Astrocyte (in vitro differentiated cells and primary cell): ENCODE measurements at regions not wholly inside any gene's neighbourhood (a gene's known extent, or its start where the extent isn't known, plus 50 kb on each side); places are given as distances from the start of the nearest gene placed in this dataset.

ENCODE experiments used
- DNase-seq: peaks from one replicate; pipeline ENCODE4 v3.0.0-alpha.2; 2010; ENCODE audit warnings: low read depth
- FAIRE-seq: peaks from 2 replicates; lab custom pipeline; 2011; peaks lifted over from hg19 to GRCh38; lab: Jason Lieb, UNC
- H2AFZ ChIP-seq: 2 replicates; pipeline ENCODE4 v1.6.0; 2012; ENCODE audit warnings: low read depth, low read length, inconsistent platforms
- H3K27ac ChIP-seq: 2 replicates; pipeline ENCODE4 v1.5.1; 2011; ENCODE audit warnings: low read depth, low read length, inconsistent platforms
- H3K27me3 ChIP-seq: 2 replicates; pipeline ENCODE4 v1.6.0; 2011; ENCODE audit warnings: low read length, inconsistent platforms; ENCODE audit not compliant: insufficient read depth
- H3K36me3 ChIP-seq: 2 replicates; pipeline ENCODE4 v1.5.1; 2011; ENCODE audit warnings: low read length, inconsistent platforms; ENCODE audit not compliant: insufficient read depth
- H3K4me1 ChIP-seq: 2 replicates; pipeline ENCODE4 v1.5.1; 2011; ENCODE audit warnings: low read length, inconsistent platforms; ENCODE audit not compliant: insufficient read depth
- H3K4me2 ChIP-seq: 2 replicates; pipeline ENCODE4 v1.6.0; 2012; ENCODE audit warnings: low read length, inconsistent platforms
- H3K4me3 ChIP-seq: 2 replicates; pipeline ENCODE4 v1.5.1; 2011; ENCODE audit warnings: low read depth, mild to moderate bottlenecking, low read length, inconsistent platforms; ENCODE audit not compliant: insufficient read depth
- H3K79me2 ChIP-seq: 2 replicates; pipeline ENCODE4 v1.6.0; 2012; ENCODE audit warnings: mild to moderate bottlenecking, low read length, inconsistent platforms; ENCODE audit not compliant: insufficient read depth
- H3K9ac ChIP-seq: 2 replicates; pipeline ENCODE4 v1.6.0; 2012; ENCODE audit warnings: mild to moderate bottlenecking, low read length, inconsistent platforms
- H3K9me3 ChIP-seq: 2 replicates; pipeline ENCODE4 v1.5.1; 2012; ENCODE audit warnings: low read depth, mild to moderate bottlenecking, low read length, inconsistent platforms; ENCODE audit not compliant: insufficient read depth
- H4K20me1 ChIP-seq: 2 replicates; pipeline ENCODE4 v1.6.0; 2012; ENCODE audit warnings: low read length, inconsistent platforms; ENCODE audit not compliant: insufficient read depth
- H3K27ac Mint-ChIP-seq: one replicate; pipeline ENCODE4 v1.8.0; 2021; ENCODE audit warnings: mild to moderate bottlenecking, mixed read lengths; ENCODE audit not compliant: unreplicated experiment
- H3K27me3 Mint-ChIP-seq: one replicate; pipeline ENCODE4 v1.8.0; 2021; ENCODE audit warnings: low read depth, mixed read lengths; ENCODE audit not compliant: unreplicated experiment
- H3K36me3 Mint-ChIP-seq: one replicate; pipeline ENCODE4 v1.8.0; 2021; ENCODE audit warnings: low read depth, mixed read lengths; ENCODE audit not compliant: unreplicated experiment
- H3K4me1 Mint-ChIP-seq: one replicate; pipeline ENCODE4 v1.8.0; 2021; ENCODE audit warnings: low read depth, mixed read lengths; ENCODE audit not compliant: unreplicated experiment
- H3K4me3 Mint-ChIP-seq: one replicate; pipeline ENCODE4 v1.8.0; 2021; ENCODE audit warnings: mild to moderate bottlenecking, moderate library complexity, mixed read lengths; ENCODE audit not compliant: unreplicated experiment
- H3K9me3 Mint-ChIP-seq: one replicate; pipeline ENCODE4 v1.8.0; 2021; ENCODE audit warnings: mild to moderate bottlenecking, mixed read lengths; ENCODE audit not compliant: unreplicated experiment
- EZH2 ChIP-seq: IDR thresholded peaks from 2 replicates; pipeline ENCODE4 v1.6.1; 2012; ENCODE audit warnings: mild to moderate bottlenecking, low read length, inconsistent platforms; ENCODE audit not compliant: insufficient read depth
- TF ChIP-seq, protein P1 (sequence below): IDR thresholded peaks from 2 replicates; pipeline ENCODE4 v1.5.1; 2011; ENCODE audit warnings: low read depth, mild to moderate bottlenecking, inconsistent platforms, low read length, moderate library complexity; ENCODE audit not compliant: insufficient read depth

DNA sequence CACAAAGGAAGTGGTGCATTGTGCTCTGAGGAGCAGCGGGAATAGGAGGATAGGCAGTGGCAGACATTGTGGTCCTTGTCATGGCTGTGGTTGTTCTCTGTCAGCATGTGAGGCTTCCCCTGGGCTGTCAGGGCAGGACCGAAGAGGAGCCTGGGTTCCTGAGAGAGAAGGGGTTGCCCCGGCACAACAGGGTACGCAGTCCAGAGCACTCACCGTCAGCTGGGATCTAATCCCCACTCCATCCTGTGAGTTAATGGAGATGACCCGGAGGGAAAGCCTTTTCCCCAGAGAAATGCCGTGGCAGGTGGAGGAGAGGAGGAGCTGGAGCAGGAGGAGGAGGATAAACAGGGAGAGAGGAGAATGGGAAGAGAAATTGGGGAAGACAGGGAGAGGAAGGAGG, 396.7 kb upstream of the HS6ST1 start:
- no peak overlapping the region for H3K4me3 Mint-ChIP-seq
- no peaks in the 10 kb centered on the region for H3K79me2 ChIP-seq
- no peaks in the 10 kb centered on the region for H3K9me3 ChIP-seq
- H3K27me3 ChIP-seq, result peaks cover 5% of the 10 kb centered on the region
- no peaks in the 10 kb centered on the region for H3K36me3 ChIP-seq
- H3K9ac ChIP-seq, result no peak overlapping the region
- FAIRE-seq (no peak), DNase-seq (no peak)
- H3K4me1 Mint-ChIP-seq, result no peaks in the 10 kb centered on the region
- no peak overlapping the region for H3K27ac ChIP-seq
- peaks cover 2% of the 10 kb centered on the region for H3K9me3 Mint-ChIP-seq
- H3K27me3 Mint-ChIP-seq, result peaks cover 25% of the 10 kb centered on the region
- no peaks in the 10 kb centered on the region for H3K36me3 Mint-ChIP-seq
- H3K27ac Mint-ChIP-seq, result no peak overlapping the region
- no peak overlapping the region for H3K4me2 ChIP-seq
- TF ChIP-seq EZH2, result no peak
- TF ChIP-seq, protein P1, sequence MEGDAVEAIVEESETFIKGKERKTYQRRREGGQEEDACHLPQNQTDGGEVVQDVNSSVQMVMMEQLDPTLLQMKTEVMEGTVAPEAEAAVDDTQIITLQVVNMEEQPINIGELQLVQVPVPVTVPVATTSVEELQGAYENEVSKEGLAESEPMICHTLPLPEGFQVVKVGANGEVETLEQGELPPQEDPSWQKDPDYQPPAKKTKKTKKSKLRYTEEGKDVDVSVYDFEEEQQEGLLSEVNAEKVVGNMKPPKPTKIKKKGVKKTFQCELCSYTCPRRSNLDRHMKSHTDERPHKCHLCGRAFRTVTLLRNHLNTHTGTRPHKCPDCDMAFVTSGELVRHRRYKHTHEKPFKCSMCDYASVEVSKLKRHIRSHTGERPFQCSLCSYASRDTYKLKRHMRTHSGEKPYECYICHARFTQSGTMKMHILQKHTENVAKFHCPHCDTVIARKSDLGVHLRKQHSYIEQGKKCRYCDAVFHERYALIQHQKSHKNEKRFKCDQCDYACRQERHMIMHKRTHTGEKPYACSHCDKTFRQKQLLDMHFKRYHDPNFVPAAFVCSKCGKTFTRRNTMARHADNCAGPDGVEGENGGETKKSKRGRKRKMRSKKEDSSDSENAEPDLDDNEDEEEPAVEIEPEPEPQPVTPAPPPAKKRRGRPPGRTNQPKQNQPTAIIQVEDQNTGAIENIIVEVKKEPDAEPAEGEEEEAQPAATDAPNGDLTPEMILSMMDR, result no peak
- H4K20me1 ChIP-seq, result no peaks in the 10 kb centered on the region
- H3K4me3 ChIP-seq, result no peak overlapping the region
- H2AFZ ChIP-seq, result no peak overlapping the region
- no peaks in the 10 kb centered on the region for H3K4me1 ChIP-seq

DNA sequence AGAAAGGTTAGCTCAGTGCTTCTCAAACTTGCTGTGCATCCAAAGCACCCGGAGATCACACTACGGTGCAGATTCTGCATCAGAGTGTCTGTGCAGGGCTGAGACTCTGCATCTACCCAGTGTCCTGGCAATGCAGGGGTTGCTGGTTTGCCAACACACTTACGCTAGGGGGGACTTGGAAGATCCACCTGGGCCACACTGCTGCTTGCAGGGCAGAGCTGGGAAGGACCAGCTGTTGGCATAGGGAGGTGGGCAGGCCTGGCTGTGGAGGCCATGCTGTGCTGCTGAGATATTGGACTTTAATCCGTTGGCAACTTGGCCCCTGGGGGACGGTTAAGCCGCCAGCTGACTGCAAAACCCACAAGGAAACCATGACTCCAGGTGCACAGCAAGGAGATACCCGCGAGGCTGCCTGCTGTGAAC, 397.6 kb upstream of the HS6ST1 start:
- no peaks in the 10 kb centered on the region for H4K20me1 ChIP-seq
- H3K36me3 ChIP-seq, result no peaks in the 10 kb centered on the region
- Mint-ChIP-seq H3K36me3 (no peaks in the 10 kb centered on the region), H3K4me1 (no peaks in the 10 kb centered on the region), H3K27ac (no peak overlapping the region), H3K27me3 (peaks cover 25% of the 10 kb centered on the region), H3K9me3 (peaks cover 2% of the 10 kb centered on the region), H3K4me3 (no peak overlapping the region)
- H2AFZ ChIP-seq, result no peak overlapping the region
- no peak overlapping the region for H3K4me2 ChIP-seq
- no peaks in the 10 kb centered on the region for H3K79me2 ChIP-seq
- H3K4me1 ChIP-seq, result no peaks in the 10 kb centered on the region
- H3K27me3 ChIP-seq, result peaks cover 5% of the 10 kb centered on the region
- TF ChIP-seq EZH2, result no peak
- TF ChIP-seq, protein P1, result no peak
- no peak overlapping the region for H3K9ac ChIP-seq
- no peak for FAIRE-seq
- H3K4me3 ChIP-seq, result no peak overlapping the region
- no peak overlapping the region for H3K27ac ChIP-seq
- no peak for DNase-seq
- no peaks in the 10 kb centered on the region for H3K9me3 ChIP-seq

DNA sequence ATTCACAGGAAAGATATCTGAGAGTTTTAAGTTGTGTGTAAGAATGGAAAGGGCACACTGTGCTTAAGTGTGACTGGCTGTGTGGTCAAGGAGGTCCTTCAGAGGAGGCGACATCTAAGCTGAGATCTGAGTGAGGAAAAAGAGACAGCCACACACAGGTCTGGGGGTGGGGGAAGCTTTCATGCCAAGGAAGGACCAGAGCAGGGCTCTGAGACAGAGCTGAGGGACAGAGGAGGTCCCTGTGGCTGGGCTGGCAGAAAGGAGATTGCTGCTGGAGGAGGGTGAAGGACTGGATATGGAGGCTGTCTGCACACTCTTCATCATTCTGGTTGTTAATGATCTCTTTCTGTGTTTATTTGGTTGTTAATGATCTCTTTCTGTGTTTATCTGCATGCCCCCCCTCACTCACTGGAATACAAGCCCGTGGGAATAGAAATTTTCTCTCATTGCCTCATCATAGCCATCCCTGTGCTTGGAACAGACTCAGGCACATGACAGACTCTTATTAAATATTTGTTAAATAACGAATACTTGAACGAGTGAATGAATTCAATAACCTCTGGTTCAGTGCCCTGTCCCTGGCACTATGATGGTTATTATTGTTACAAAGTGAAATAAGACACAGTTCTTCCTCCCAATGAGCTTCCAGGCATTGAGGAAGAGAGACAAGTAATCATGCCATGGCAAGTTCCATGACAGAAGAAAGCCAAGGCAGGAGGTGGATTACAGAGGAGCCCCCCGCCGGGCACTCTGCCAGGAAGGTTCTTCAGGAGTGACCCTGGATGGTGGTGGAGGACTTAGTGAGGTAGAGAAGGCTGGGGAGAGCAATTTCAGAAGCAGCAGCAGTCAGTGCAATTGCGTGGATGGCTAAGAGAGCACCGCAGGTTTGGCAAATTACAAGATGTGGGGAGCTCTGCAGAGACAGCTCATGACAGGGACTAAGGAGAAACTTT, 399.4 kb upstream of the HS6ST1 start:
- Mint-ChIP-seq H3K4me1 (no peaks in the 10 kb centered on the region), H3K27me3 (peaks cover 25% of the 10 kb centered on the region), H3K36me3 (no peaks in the 10 kb centered on the region), H3K4me3 (no peak overlapping the region), H3K9me3 (no peaks in the 10 kb centered on the region), H3K27ac (no peak overlapping the region)
- no peak overlapping the region for H2AFZ ChIP-seq
- DNase-seq (no peak), FAIRE-seq (no peak)
- no peaks in the 10 kb centered on the region for H3K4me1 ChIP-seq
- H3K4me3 ChIP-seq, result no peak overlapping the region
- no peaks in the 10 kb centered on the region for H3K79me2 ChIP-seq
- H3K36me3 ChIP-seq, result no peaks in the 10 kb centered on the region
- no peak overlapping the region for H3K27ac ChIP-seq
- TF ChIP-seq, protein P1, result no peak
- no peak for TF ChIP-seq EZH2
- peaks cover 5% of the 10 kb centered on the region for H3K27me3 ChIP-seq
- no peaks in the 10 kb centered on the region for H3K9me3 ChIP-seq
- H3K4me2 ChIP-seq, result no peak overlapping the region
- H3K9ac ChIP-seq, result no peak overlapping the region
- no peaks in the 10 kb centered on the region for H4K20me1 ChIP-seq
